CD14-positive monocyte (primary cell): ENCODE measurements at regions not wholly inside any gene's neighbourhood (a gene's known extent, or its start where the extent isn't known, plus 50 kb on each side); places are given as distances from the start of the nearest gene placed in this dataset.

Source experiments
- DNase-seq, 3 donors: peaks; one replicate each; pipeline ENCODE4 v3.0.0-alpha.2; 2011 to 2022
- H2AFZ ChIP-seq: 2 replicates; pipeline ENCODE4 v1.6.0; 2012; ENCODE audit warnings: mild to moderate bottlenecking, low read depth, low read length, inconsistent platforms; ENCODE audit not compliant: insufficient read depth, poor library complexity, severe bottlenecking
- H3K27ac ChIP-seq, 2 donors: 1 replicate in 1 of 2; 2 replicates in 1 of 2; pipeline ENCODE4 v1.5.1; 2012 to 2013; ENCODE audit warnings: low read length in 2 of 2, control low read depth in 1 of 2, inconsistent platforms in 1 of 2, low read depth in 1 of 2, mild to moderate bottlenecking in 1 of 2
- H3K27me3 ChIP-seq, 2 donors: one replicate each; pipeline versions ENCODE4 v1.6.0 to v1.6.1; 2011 to 2013; ENCODE audit warnings: low read length in 2 of 2; ENCODE audit not compliant: control insufficient read depth in 2 of 2, insufficient read depth in 2 of 2
- H3K36me3 ChIP-seq, 2 donors: replicated peaks in 1 of 2; 1 replicate in 1 of 2; 2 replicates in 1 of 2; pipeline versions ENCODE4 v1.5.1 to v1.6.1; 2012 to 2013; ENCODE audit warnings: low read length in 2 of 2, control low read depth in 1 of 2, inconsistent platforms in 1 of 2, mild to moderate bottlenecking in 1 of 2; ENCODE audit not compliant: insufficient read depth in 2 of 2, control insufficient read depth in 1 of 2
- H3K4me1 ChIP-seq, 2 donors: 1 replicate in 1 of 2; 2 replicates in 1 of 2; pipeline versions ENCODE4 v1.5.1 to v1.6.1; 2012 to 2013; ENCODE audit warnings: low read length in 2 of 2, control low read depth in 1 of 2, inconsistent platforms in 1 of 2, mild to moderate bottlenecking in 1 of 2, moderate library complexity in 1 of 2; ENCODE audit not compliant: insufficient read depth in 2 of 2, control insufficient read depth in 1 of 2
- H3K4me2 ChIP-seq: replicated peaks from 2 replicates; pipeline ENCODE3; 2012; ENCODE audit warnings: low read length, moderate library complexity, mild to moderate bottlenecking; ENCODE audit not compliant: poor library complexity, severe bottlenecking; ENCODE audit errors: extremely low read depth
- H3K4me3 ChIP-seq, 3 experiments: fragments of 200-600 bp in 1 of 3; sonication (generic) in 1 of 3; replicated peaks in 1 of 3; 1 replicate in 2 of 3; 2 replicates in 1 of 3; pipeline ENCODE4 v1.5.1; 2011 to 2013; ENCODE audit warnings: low read length in 3 of 3, mild to moderate bottlenecking in 3 of 3, control low read depth in 2 of 3, low read depth in 2 of 3, inconsistent platforms in 1 of 3, moderate library complexity in 1 of 3
- H3K79me2 ChIP-seq: 2 replicates; pipeline ENCODE4 v1.6.0; 2012; ENCODE audit warnings: mild to moderate bottlenecking, control low read depth, inconsistent platforms, low read length, moderate library complexity; ENCODE audit not compliant: insufficient read depth
- H3K9ac ChIP-seq: 2 replicates; pipeline ENCODE4 v1.6.0; 2017; ENCODE audit warnings: low read length, mild to moderate bottlenecking; ENCODE audit not compliant: insufficient read depth, poor library complexity, severe bottlenecking
- H3K9me3 ChIP-seq, 2 donors: replicated peaks in 1 of 2; 1 replicate in 1 of 2; 2 replicates in 1 of 2; pipeline versions ENCODE4 v1.5.1 to v1.6.1; 2012 to 2013; ENCODE audit warnings: low read length in 2 of 2, control low read depth in 1 of 2; ENCODE audit not compliant: control insufficient read depth in 1 of 2, insufficient read depth in 1 of 2
- H4K20me1 ChIP-seq: 2 replicates; pipeline ENCODE4 v1.6.0; 2012; ENCODE audit warnings: mild to moderate bottlenecking, low read length, control low read depth, moderate library complexity; ENCODE audit not compliant: insufficient read depth
- H3K27ac Mint-ChIP-seq, 7 donors: one replicate each; pipeline ENCODE4 v1.8.0; 2020; ENCODE audit warnings: mild to moderate bottlenecking in 7 of 7, mixed read lengths in 7 of 7, moderate library complexity in 6 of 7, inconsistent platforms in 2 of 7
- H3K27me3 Mint-ChIP-seq, 3 donors: one replicate each; pipeline ENCODE4 v1.8.0; 2021 to 2022; ENCODE audit warnings: low read depth in 3 of 3, mild to moderate bottlenecking in 3 of 3, mixed read lengths in 3 of 3, moderate library complexity in 3 of 3, inconsistent platforms in 1 of 3
- H3K36me3 Mint-ChIP-seq, 2 donors: one replicate each; pipeline ENCODE4 v1.8.0; 2020; ENCODE audit warnings: mixed read lengths in 2 of 2, inconsistent platforms in 1 of 2, mild to moderate bottlenecking in 1 of 2
- H3K4me1 Mint-ChIP-seq: one replicate; pipeline ENCODE4 v1.8.0; 2020; ENCODE audit warnings: mild to moderate bottlenecking, mixed read lengths
- H3K4me3 Mint-ChIP-seq, 2 donors: one replicate each; pipeline ENCODE4 v1.8.0; 2020; ENCODE audit warnings: mild to moderate bottlenecking in 2 of 2, mixed read lengths in 2 of 2, moderate library complexity in 1 of 2
- H3K9me3 Mint-ChIP-seq, 7 donors: one replicate each; pipeline ENCODE4 v1.8.0; 2020 to 2022; ENCODE audit warnings: mixed read lengths in 7 of 7, mild to moderate bottlenecking in 6 of 7, moderate library complexity in 6 of 7, inconsistent platforms in 2 of 7
- WGBS: methylation state at CpG from one replicate; pipeline ENCODE4 v1.1.5; 2013; ENCODE audit warnings: missing lambda C conversion rate; ENCODE audit not compliant: insufficient coverage; 5-methylcytosine and 5-hydroxymethylcytosine counted together
- intact Hi-C, 2 donors: fragments of 100-400 bp; cut with micrococcal nuclease; formaldehyde crosslinking; loops; one replicate each; pipeline versions ENCODE4 v1.15.0 to v1.15.1; 2023
- TF ChIP-seq, protein P1 (sequence below): fragments of 200-600 bp; IDR thresholded peaks from one replicate; pipeline ENCODE4 v1.8.0; 2022; ENCODE audit warnings: antibody characterized with exemption, mild to moderate bottlenecking

DNA sequence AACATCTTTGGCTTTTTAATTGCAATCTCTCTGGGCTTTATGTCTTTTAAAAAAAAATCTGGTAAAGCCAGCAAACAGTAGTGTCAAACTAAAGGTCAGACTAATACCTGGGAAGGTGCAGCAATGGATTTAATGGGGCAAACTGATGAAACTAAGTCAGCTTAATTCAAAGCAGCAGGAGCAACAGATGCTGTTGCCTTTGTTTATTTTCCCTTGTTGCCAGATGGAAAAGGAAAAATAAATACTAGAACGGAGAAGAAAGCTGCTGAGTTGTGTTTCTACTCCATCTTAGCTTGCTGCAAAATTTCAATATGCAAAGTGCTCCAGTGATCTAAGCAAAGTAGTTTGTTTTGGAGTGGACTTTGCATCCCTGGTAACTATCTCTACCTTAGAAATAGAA lies 1097.8 kb downstream of the PCDH17 start:
- Histone ChIP-seq H3K79me2 (no peaks in the 10 kb centered on the region), H3K4me2 (no peak overlapping the region), H3K9ac (no peak overlapping the region), H3K36me3 (no peaks in the 10 kb centered on the region), H3K27me3 (peaks cover 0 to 4% of the 10 kb centered on the region in 2 donors), H3K9me3 (no peaks in the 10 kb centered on the region), H3K4me3 (no peak overlapping the region), H3K4me1 (no peaks in the 10 kb centered on the region), H3K27ac (no peak overlapping the region), H4K20me1 (no peaks in the 10 kb centered on the region), H2AFZ (no peak overlapping the region)
- Mint-ChIP-seq H3K4me1 (peaks cover 2% of the 10 kb centered on the region), H3K27me3 (peaks cover 2 to 11% (median 3%) of the 10 kb centered on the region in 3 donors), H3K9me3 (peaks cover 0 to 2% (median 0%) of the 10 kb centered on the region in 7 donors), H3K36me3 (no peaks in the 10 kb centered on the region), H3K4me3 (no peak overlapping the region), H3K27ac (no peak overlapping the region)
- no CpG with 5 or more reads among the region's 1 CpG for WGBS
- TF ChIP-seq, protein P1, sequence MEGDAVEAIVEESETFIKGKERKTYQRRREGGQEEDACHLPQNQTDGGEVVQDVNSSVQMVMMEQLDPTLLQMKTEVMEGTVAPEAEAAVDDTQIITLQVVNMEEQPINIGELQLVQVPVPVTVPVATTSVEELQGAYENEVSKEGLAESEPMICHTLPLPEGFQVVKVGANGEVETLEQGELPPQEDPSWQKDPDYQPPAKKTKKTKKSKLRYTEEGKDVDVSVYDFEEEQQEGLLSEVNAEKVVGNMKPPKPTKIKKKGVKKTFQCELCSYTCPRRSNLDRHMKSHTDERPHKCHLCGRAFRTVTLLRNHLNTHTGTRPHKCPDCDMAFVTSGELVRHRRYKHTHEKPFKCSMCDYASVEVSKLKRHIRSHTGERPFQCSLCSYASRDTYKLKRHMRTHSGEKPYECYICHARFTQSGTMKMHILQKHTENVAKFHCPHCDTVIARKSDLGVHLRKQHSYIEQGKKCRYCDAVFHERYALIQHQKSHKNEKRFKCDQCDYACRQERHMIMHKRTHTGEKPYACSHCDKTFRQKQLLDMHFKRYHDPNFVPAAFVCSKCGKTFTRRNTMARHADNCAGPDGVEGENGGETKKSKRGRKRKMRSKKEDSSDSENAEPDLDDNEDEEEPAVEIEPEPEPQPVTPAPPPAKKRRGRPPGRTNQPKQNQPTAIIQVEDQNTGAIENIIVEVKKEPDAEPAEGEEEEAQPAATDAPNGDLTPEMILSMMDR, result no peak
- DNase-seq, result no peak
- intact Hi-C loops, result no loop called here

GRCh38 chr13:58744686-58745085 lies 1113.1 kb downstream of the PCDH17 start:
- Histone ChIP-seq H3K9ac (no peak overlapping the region), H3K4me3 (no peak overlapping the region), H3K27me3 (no peaks in the 10 kb centered on the region), H2AFZ (no peak overlapping the region), H4K20me1 (no peaks in the 10 kb centered on the region), H3K9me3 (no peaks in the 10 kb centered on the region), H3K36me3 (no peaks in the 10 kb centered on the region), H3K4me1 (no peaks in the 10 kb centered on the region), H3K79me2 (no peaks in the 10 kb centered on the region), H3K4me2 (no peak overlapping the region), H3K27ac (no peak overlapping the region)
- Mint-ChIP-seq H3K4me1 (no peaks in the 10 kb centered on the region), H3K27me3 (peaks cover 0 to 2% (median 0%) of the 10 kb centered on the region in 3 donors), H3K4me3 (no peak overlapping the region), H3K36me3 (no peaks in the 10 kb centered on the region), H3K27ac (no peak overlapping the region), H3K9me3 (peaks cover 0 to 4% (median 0%) of the 10 kb centered on the region in 7 donors)
- DNase-seq, result no peak
- intact Hi-C loops, result no loop called here
- WGBS, result no CpG with 5 or more reads among the region's 1 CpG
- TF ChIP-seq, protein P1, result no peak
